HCT116 (cell line): ENCODE measurements at regions not wholly inside any gene's neighbourhood (a gene's known extent, or its start where the extent isn't known, plus 50 kb on each side); places are given as distances from the start of the nearest gene placed in this dataset.

ENCODE experiments used
- ATAC-seq: fragments of 200-7000 bp; cut with Tn5 transposase; 2 replicates; pipeline ENCODE4 v1.9.1; 2020; ENCODE audit warnings: mild to moderate bottlenecking, moderate library complexity
- BruUV-seq: library from RNA; stranded (reverse); fragments of 400-500 nt; replicated peaks from 2 replicates; lab custom pipeline; 2021; lab: Mats Ljungman, UMichigan
- CTCF ChIA-PET: fragments of 300-600 bp; sonication (Branson Sonifier 250); formaldehyde crosslinking; loops from one replicate; lab custom pipeline; 2021; ENCODE audit warnings: antibody characterized with exemption; lab: Charles Lee
- POLR2A ChIA-PET: fragments of 300-600, 350-600 bp; sonication (Branson Sonifier 250); formaldehyde crosslinking; loops from one replicate; lab custom pipeline; 2021; ENCODE audit warnings: antibody characterized with exemption; lab: Charles Lee
- RAD21 ChIA-PET, 2 experiments: fragments of 300-600 bp; sonication (Branson Sonifier 250); formaldehyde crosslinking; loops; one replicate each; lab custom pipeline; 2023; ENCODE audit warnings: low total read pairs in 2 of 2; ENCODE audit not compliant: uncharacterized antibody in 2 of 2, unreplicated experiment in 2 of 2, low non-redundant PET in 1 of 2; lab: Charles Lee
- DNase-seq: peaks from one replicate; pipeline ENCODE4 v3.0.0-alpha.2; 2010; ENCODE audit warnings: low read depth, low spot score
- H2AFZ ChIP-seq: fragments of 200-600 bp; shearing (Covaris generic), sonication (generic); 2 replicates; pipeline ENCODE4 v1.6.1; 2017; ENCODE audit warnings: low read depth, mixed run types, mixed read lengths, antibody characterized with exemption, low read length; ENCODE audit not compliant: poor library complexity, severe bottlenecking
- H3K27ac ChIP-seq: 2 replicates; pipeline ENCODE4 v1.5.1; 2012; ENCODE audit warnings: low read depth, low read length
- H3K27me3 ChIP-seq: fragments of 200-600 bp; sonication (generic); 2 replicates; pipeline ENCODE4 v1.6.1; 2016; ENCODE audit warnings: mixed run types, low read length, mixed read lengths; ENCODE audit not compliant: insufficient read depth
- H3K36me3 ChIP-seq, 2 experiments: fragments of 200-500 bp in 1 of 2; fragments of 200-600 bp in 1 of 2; sonication (Bioruptor generic) in 1 of 2; sonication (generic) in 1 of 2; 2 replicates each; pipeline versions ENCODE4 v1.5.1 to v1.6.1; 2014 to 2016; ENCODE audit warnings: low read length in 2 of 2, inconsistent platforms in 1 of 2, mixed read lengths in 1 of 2, mixed run types in 1 of 2; ENCODE audit not compliant: insufficient read depth in 2 of 2, control insufficient read depth in 1 of 2
- H3K4me1 ChIP-seq, 2 experiments: fragments of 200-600 bp in 1 of 2; sonication (generic) in 1 of 2; 2 replicates each; pipeline versions ENCODE4 v1.5.1 to v1.6.1; 2012 to 2017; ENCODE audit warnings: low read length in 2 of 2, inconsistent platforms in 1 of 2, mild to moderate bottlenecking in 1 of 2, mixed read lengths in 1 of 2, mixed run types in 1 of 2, moderate library complexity in 1 of 2; ENCODE audit not compliant: insufficient read depth in 2 of 2, control insufficient read depth in 1 of 2
- H3K4me2 ChIP-seq: fragments of 200-600 bp; sonication (generic); 2 replicates; pipeline ENCODE4 v1.6.1; 2017; ENCODE audit warnings: mixed run types, low read length, mixed read lengths
- H3K4me3 ChIP-seq, 2 experiments: fragments of 200-600 bp in 1 of 2; sonication (generic) in 1 of 2; replicated peaks in 1 of 2; 2 replicates each; pipeline ENCODE4 v1.5.1; 2011 to 2016; ENCODE audit warnings: low read length in 2 of 2, control low read depth in 1 of 2, low read depth in 1 of 2, mild to moderate bottlenecking in 1 of 2, mixed read lengths in 1 of 2, mixed run types in 1 of 2
- H3K79me2 ChIP-seq: fragments of 200-600 bp; sonication (generic); 2 replicates; pipeline ENCODE4 v1.6.1; 2017; ENCODE audit warnings: mild to moderate bottlenecking, mixed run types, low read length, moderate library complexity, mixed read lengths; ENCODE audit not compliant: insufficient read depth
- H3K9ac ChIP-seq: fragments of 200-600 bp; sonication (generic); 2 replicates; pipeline ENCODE4 v1.6.1; 2016; ENCODE audit warnings: low read length, mixed read lengths
- H3K9me2 ChIP-seq: fragments of 200-600 bp; sonication (generic), shearing (Covaris generic); 2 replicates; pipeline ENCODE4 v1.6.1; 2017; ENCODE audit warnings: mixed run types, mild to moderate bottlenecking, moderate library complexity; ENCODE audit not compliant: insufficient read depth
- H3K9me3 ChIP-seq, 2 experiments: fragments of 200-500 bp in 1 of 2; fragments of 200-600 bp in 1 of 2; sonication (Bioruptor generic) in 1 of 2; sonication (generic) in 1 of 2; 2 replicates each; pipeline ENCODE4 v1.6.1; 2014 to 2017; ENCODE audit warnings: low read length in 2 of 2, mixed read lengths in 2 of 2, inconsistent platforms in 1 of 2, low read depth in 1 of 2, mild to moderate bottlenecking in 1 of 2, mixed run types in 1 of 2, moderate library complexity in 1 of 2; ENCODE audit not compliant: control insufficient read depth in 1 of 2, insufficient read depth in 1 of 2
- H4K20me1 ChIP-seq: fragments of 200-600 bp; sonication (generic), shearing (Covaris generic); 2 replicates; pipeline ENCODE4 v1.6.1; 2017; ENCODE audit warnings: mixed run types, mild to moderate bottlenecking, moderate library complexity; ENCODE audit not compliant: insufficient read depth
- ATF3 ChIP-seq: IDR thresholded peaks from 2 replicates; pipeline ENCODE4 v1.6.1; 2012
- CBX3 ChIP-seq: IDR thresholded peaks from 2 replicates; pipeline ENCODE4 v1.6.1; 2012; ENCODE audit warnings: low read depth
- CEBPB ChIP-seq: IDR thresholded peaks from 2 replicates; pipeline ENCODE4 v1.6.1; 2012; ENCODE audit warnings: low read depth
- ELF1 ChIP-seq: IDR thresholded peaks from 2 replicates; pipeline ENCODE4 v1.6.1; 2012; ENCODE audit warnings: low read depth, borderline replicate concordance
- EZH2phosphoT487 ChIP-seq: fragments of 200-600 bp; IDR thresholded peaks from 2 replicates; pipeline ENCODE4 v1.6.1; 2018; ENCODE audit warnings: antibody characterized with exemption, borderline replicate concordance
- FOSL1 ChIP-seq: IDR thresholded peaks from 2 replicates; pipeline ENCODE4 v1.6.1; 2012; ENCODE audit warnings: low read depth
- JUND ChIP-seq: IDR thresholded peaks from 2 replicates; pipeline ENCODE4 v1.6.1; 2012
- POLR2A ChIP-seq: IDR thresholded peaks from 2 replicates; pipeline ENCODE4 v1.7.0; 2011; ENCODE audit warnings: borderline replicate concordance; ENCODE audit not compliant: insufficient read depth, insufficient read length; ENCODE audit errors: extremely low read depth
- POLR2AphosphoS5 ChIP-seq: IDR thresholded peaks from 2 replicates; pipeline ENCODE4 v1.6.1; 2011; ENCODE audit warnings: mild to moderate bottlenecking, low read depth, low read length, moderate library complexity
- SIN3A ChIP-seq: IDR thresholded peaks from 2 replicates; pipeline ENCODE4 v1.6.1; 2012; ENCODE audit warnings: low read depth
- SP1 ChIP-seq: IDR thresholded peaks from 2 replicates; pipeline ENCODE4 v1.6.1; 2012; ENCODE audit warnings: low read depth
- TCF7L2 ChIP-seq: IDR thresholded peaks from 2 replicates; pipeline ENCODE4 v1.7.0; 2011; ENCODE audit warnings: borderline replicate concordance, inconsistent platforms; ENCODE audit not compliant: insufficient read depth, insufficient read length; ENCODE audit errors: extremely low read depth
- YY1 ChIP-seq: IDR thresholded peaks from 2 replicates; pipeline ENCODE4 v1.6.1; 2011; ENCODE audit warnings: low read length, low read depth, moderate library complexity, mild to moderate bottlenecking; ENCODE audit not compliant: insufficient replicate concordance; ENCODE audit errors: extremely low read depth
- ZFX ChIP-seq: fragments of 450-650 bp; IDR thresholded peaks from 2 replicates; pipeline ENCODE4 v1.6.1; 2017
- ZNF274 ChIP-seq: fragments of 200-500 bp; sonication (Bioruptor generic); IDR thresholded peaks from 2 replicates; pipeline ENCODE4 v1.6.1; 2014; ENCODE audit warnings: mild to moderate bottlenecking, low read depth, low read length, inconsistent platforms
- intact Hi-C: fragments of 100-400 bp; cut with micrococcal nuclease; formaldehyde crosslinking; loops from 2 replicates; pipeline ENCODE4 v1.10.0; 2022
- TF ChIP-seq, protein P1 (sequence below): IDR thresholded peaks from 2 replicates; pipeline ENCODE4 v1.6.1; 2012
- TF ChIP-seq, protein P2 (sequence below): IDR thresholded peaks from 2 replicates; pipeline ENCODE4 v1.6.1; 2011; ENCODE audit warnings: mild to moderate bottlenecking, low read length, moderate library complexity; ENCODE audit not compliant: insufficient replicate concordance; ENCODE audit errors: extremely low read depth

- Histone ChIP-seq H3K9me3 (no peaks in the 10 kb centered on the region), H3K9ac (no peak overlapping the region), H4K20me1 (no peaks in the 10 kb centered on the region), H2AFZ (no peak overlapping the region), H3K36me3 (no peaks in the 10 kb centered on the region), H3K4me3 (no peak overlapping the region), H3K27me3 (no peaks in the 10 kb centered on the region), H3K79me2 (no peaks in the 10 kb centered on the region), H3K4me1 (peaks cover 0 to 6% of the 10 kb centered on the region in 2 experiments; a peak in 2 of 4 replicates), H3K27ac (no peak overlapping the region), H3K4me2 (no peak overlapping the region), H3K9me2 (no peaks in the 10 kb centered on the region)
- intact Hi-C loops: no loop called here
- ChIA-PET RAD21 (no interaction called here), POLR2A (no interaction called here), CTCF (no interaction called here)
- TF ChIP-seq, protein P1, sequence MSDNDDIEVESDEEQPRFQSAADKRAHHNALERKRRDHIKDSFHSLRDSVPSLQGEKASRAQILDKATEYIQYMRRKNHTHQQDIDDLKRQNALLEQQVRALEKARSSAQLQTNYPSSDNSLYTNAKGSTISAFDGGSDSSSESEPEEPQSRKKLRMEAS: no peak
- no peak for TF ChIP-seq SIN3A
- no peak for TF ChIP-seq ELF1
- TF ChIP-seq YY1: no peak
- TF ChIP-seq ZNF274: no peak
- TF ChIP-seq TCF7L2: no peak
- TF ChIP-seq EZH2phosphoT487: no peak
- TF ChIP-seq FOSL1: no peak
- no peak for TF ChIP-seq CEBPB
- TF ChIP-seq SP1: no peak
- no peak for TF ChIP-seq JUND
- TF ChIP-seq ZFX: no peak
- TF ChIP-seq ATF3: no peak
- no peak for TF ChIP-seq POLR2AphosphoS5
- TF ChIP-seq POLR2A: no peak
- TF ChIP-seq, protein P2, sequence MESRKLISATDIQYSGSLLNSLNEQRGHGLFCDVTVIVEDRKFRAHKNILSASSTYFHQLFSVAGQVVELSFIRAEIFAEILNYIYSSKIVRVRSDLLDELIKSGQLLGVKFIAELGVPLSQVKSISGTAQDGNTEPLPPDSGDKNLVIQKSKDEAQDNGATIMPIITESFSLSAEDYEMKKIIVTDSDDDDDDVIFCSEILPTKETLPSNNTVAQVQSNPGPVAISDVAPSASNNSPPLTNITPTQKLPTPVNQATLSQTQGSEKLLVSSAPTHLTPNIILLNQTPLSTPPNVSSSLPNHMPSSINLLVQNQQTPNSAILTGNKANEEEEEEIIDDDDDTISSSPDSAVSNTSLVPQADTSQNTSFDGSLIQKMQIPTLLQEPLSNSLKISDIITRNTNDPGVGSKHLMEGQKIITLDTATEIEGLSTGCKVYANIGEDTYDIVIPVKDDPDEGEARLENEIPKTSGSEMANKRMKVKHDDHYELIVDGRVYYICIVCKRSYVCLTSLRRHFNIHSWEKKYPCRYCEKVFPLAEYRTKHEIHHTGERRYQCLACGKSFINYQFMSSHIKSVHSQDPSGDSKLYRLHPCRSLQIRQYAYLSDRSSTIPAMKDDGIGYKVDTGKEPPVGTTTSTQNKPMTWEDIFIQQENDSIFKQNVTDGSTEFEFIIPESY: no peak
- no peak for TF ChIP-seq CBX3
- DNase-seq: no peak
- ATAC-seq: no peak
- BruUV-seq: no TSS peak
Observed at GRCh38 chr11:76288166-76288980, 82.1 kb upstream of the WNT11 start.
